Keratinocyte (primary cell): ENCODE measurements at regions not wholly inside any gene's neighbourhood (a gene's known extent, or its start where the extent isn't known, plus 50 kb on each side); places are given as distances from the start of the nearest gene placed in this dataset.

Experiments used
- CTCF ChIP-seq, 3 experiments: IDR thresholded peaks in 1 of 3; conservative IDR thresholded peaks in 1 of 3; optimal IDR thresholded peaks in 1 of 3; 2 replicates in 2 of 3; 3 replicates in 1 of 3; pipeline versions ENCODE3 to v1.5.1; 2011; ENCODE audit warnings: low read length in 3 of 3, mild to moderate bottlenecking in 3 of 3, moderate library complexity in 2 of 3, control low read depth in 1 of 3, inconsistent platforms in 1 of 3; ENCODE audit not compliant: insufficient read depth in 2 of 3; ENCODE audit errors: extremely low read depth in 1 of 3
- EZH2 ChIP-seq: IDR thresholded peaks from one replicate; pipeline ENCODE4 v1.6.1; 2012; ENCODE audit warnings: inconsistent platforms, mild to moderate bottlenecking, low read length, moderate library complexity

- no peak for TF ChIP-seq CTCF (optimal IDR thresholded peaks at IDR 0.05 in 1 of 3, IDR thresholded peaks at IDR 0.05 in 1 of 3, conservative IDR thresholded peaks at IDR 0.05 in 1 of 3; ENCODE audit: extremely low read depth in 1 of 3, insufficient read depth in 2 of 3, low read length in 3 of 3)
- no peak for TF ChIP-seq EZH2
These were observed 212.0 kb downstream of the SREK1 start for GRCh38 chr5:66356011-66356565.
